Upper lobe of left lung (tissue), 6 donors: ENCODE measurements at regions not wholly inside any gene's neighbourhood (a gene's known extent, or its start where the extent isn't known, plus 50 kb on each side); places are given as distances from the start of the nearest gene placed in this dataset.
"Not testable (repeated sequence)": the region's sequence is repeated elsewhere in the genome, so short reads cannot be mapped to it uniquely, and the experiment has no call there.

Source experiments
- ATAC-seq, 2 donors: fragments of 200-7000 bp; cut with Tn5 transposase; one replicate each; pipeline ENCODE4 v1.9.1; 2022; ENCODE audit warnings: mild to moderate bottlenecking in 2 of 2, moderate library complexity in 2 of 2; ENCODE audit not compliant: low FRiP score in 2 of 2
- DNase-seq, 2 donors: peaks; one replicate each; pipeline ENCODE4 v3.0.0-alpha.2; 2019 to 2020
- H3K27ac ChIP-seq, 4 donors: fragments of 200-600 bp; sonication (generic); one replicate each; pipeline ENCODE4 v1.5.1; 2016 to 2019
- H3K27me3 ChIP-seq, 4 donors: fragments of 200-600 bp; sonication (generic); one replicate each; pipeline ENCODE4 v1.5.1; 2017 to 2019
- H3K36me3 ChIP-seq, 4 donors: fragments of 200-600 bp; sonication (generic); one replicate each; pipeline ENCODE4 v1.5.1; 2016 to 2019
- H3K4me1 ChIP-seq, 4 donors: fragments of 200-600 bp; sonication (generic); one replicate each; pipeline ENCODE4 v1.5.1; 2018 to 2019
- H3K4me3 ChIP-seq, 4 donors: fragments of 200-600 bp; sonication (generic); one replicate each; pipeline ENCODE4 v1.5.1; 2017 to 2019; ENCODE audit warnings: mild to moderate bottlenecking in 2 of 4, moderate library complexity in 1 of 4
- H3K9me3 ChIP-seq, 4 donors: fragments of 200-600 bp; sonication (generic); one replicate each; pipeline ENCODE4 v1.5.1; 2018 to 2019
- EP300 ChIP-seq, 4 donors: sonication (generic); formaldehyde crosslinking; IDR thresholded peaks; one replicate each; pipeline ENCODE4 v1.5.1; 2017; ENCODE audit warnings: antibody characterized with exemption in 4 of 4, control low read depth in 2 of 4
- POLR2A ChIP-seq, 4 donors: fragments of 450-650 bp; IDR thresholded peaks; one replicate each; pipeline ENCODE4 v1.5.1; 2016 to 2017; ENCODE audit warnings: antibody characterized with exemption in 4 of 4, mild to moderate bottlenecking in 2 of 4
- POLR2AphosphoS5 ChIP-seq, 2 donors: sonication (generic); formaldehyde crosslinking; IDR thresholded peaks; one replicate each; pipeline ENCODE4 v1.5.1; 2017; ENCODE audit warnings: antibody characterized with exemption in 2 of 2
- WGBS, 2 donors: methylation state at CpG; one replicate each; pipeline ENCODE4 v1.1.5; 2017 to 2018; 5-methylcytosine and 5-hydroxymethylcytosine counted together
- TF ChIP-seq, protein P1 (sequence below), 6 experiments: fragments of 450-650 bp in 4 of 6; fragments of 200-600 bp in 2 of 6; sonication (generic) in 2 of 6; IDR thresholded peaks; one replicate each; pipeline ENCODE4 v1.5.1; 2016 to 2019; ENCODE audit warnings: antibody characterized with exemption in 6 of 6
- donor health status: DM: no; HTN: no; CAD: no; lungs with moderate emphysema.
- donor health status: DM: no; HTN: yes; CAD: no; lungs with severe emphysema.

DNA sequence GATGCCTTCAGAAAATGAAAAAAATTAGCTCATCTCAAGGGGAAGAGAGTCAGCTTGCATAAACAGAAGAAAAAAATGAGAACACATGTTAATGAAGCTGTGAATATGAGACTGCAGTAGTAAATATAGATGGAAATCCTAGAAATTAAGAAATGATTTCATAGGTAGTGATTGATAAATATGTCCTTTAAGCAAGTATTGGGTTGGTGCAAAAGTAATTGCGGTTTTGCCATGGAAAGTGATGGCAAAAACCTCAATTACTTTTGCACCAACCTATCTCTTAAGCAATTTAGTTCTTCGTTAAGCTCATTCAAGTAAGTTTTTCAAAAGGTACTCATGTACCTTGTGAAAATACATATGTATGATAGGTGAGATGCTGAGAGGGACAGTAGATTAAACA, 400.9 kb downstream of the SH2D1A start:
- DNase-seq (no peak), ATAC-seq (no peak)
- TF ChIP-seq EP300 (IDR thresholded peaks at IDR 0.05) (no peak), POLR2AphosphoS5 (IDR thresholded peaks at IDR 0.05) (no peak), POLR2A (IDR thresholded peaks at IDR 0.05) (no peak)
- TF ChIP-seq, protein P1, sequence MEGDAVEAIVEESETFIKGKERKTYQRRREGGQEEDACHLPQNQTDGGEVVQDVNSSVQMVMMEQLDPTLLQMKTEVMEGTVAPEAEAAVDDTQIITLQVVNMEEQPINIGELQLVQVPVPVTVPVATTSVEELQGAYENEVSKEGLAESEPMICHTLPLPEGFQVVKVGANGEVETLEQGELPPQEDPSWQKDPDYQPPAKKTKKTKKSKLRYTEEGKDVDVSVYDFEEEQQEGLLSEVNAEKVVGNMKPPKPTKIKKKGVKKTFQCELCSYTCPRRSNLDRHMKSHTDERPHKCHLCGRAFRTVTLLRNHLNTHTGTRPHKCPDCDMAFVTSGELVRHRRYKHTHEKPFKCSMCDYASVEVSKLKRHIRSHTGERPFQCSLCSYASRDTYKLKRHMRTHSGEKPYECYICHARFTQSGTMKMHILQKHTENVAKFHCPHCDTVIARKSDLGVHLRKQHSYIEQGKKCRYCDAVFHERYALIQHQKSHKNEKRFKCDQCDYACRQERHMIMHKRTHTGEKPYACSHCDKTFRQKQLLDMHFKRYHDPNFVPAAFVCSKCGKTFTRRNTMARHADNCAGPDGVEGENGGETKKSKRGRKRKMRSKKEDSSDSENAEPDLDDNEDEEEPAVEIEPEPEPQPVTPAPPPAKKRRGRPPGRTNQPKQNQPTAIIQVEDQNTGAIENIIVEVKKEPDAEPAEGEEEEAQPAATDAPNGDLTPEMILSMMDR (IDR thresholded peaks at IDR 0.05), result no peak
- no peaks in the 10 kb centered on the region for H3K36me3 ChIP-seq
- H3K4me3 ChIP-seq, result no peak overlapping the region
- H3K9me3 ChIP-seq, result no peaks in the 10 kb centered on the region
- 57 to 87% methylated on average over 2 of the region's 2 CpGs for WGBS, 2 donors
- H3K27ac ChIP-seq, result no peak overlapping the region
- H3K27me3 ChIP-seq, result no peaks in the 10 kb centered on the region
- H3K4me1 ChIP-seq, result no peaks in the 10 kb centered on the region

DNA sequence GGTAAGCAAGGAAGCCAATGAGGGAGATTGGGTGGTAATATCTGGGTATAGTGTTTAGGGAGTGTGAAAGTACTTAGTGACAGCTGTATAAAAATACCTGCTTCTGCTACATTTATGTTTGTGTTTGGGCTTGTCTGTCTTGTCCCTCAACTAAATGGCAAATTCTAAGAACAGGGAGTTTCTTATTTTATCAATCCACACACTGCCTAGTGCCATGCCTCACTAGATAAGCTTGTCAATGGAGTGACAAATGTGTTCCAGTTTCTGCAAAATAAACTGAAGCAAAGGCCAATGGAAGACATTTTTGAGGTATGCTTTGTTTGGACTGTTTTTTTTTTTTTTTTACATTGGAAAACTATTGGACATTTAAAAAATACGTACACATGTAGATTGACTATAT, 418.0 kb downstream of the SH2D1A start:
- Histone ChIP-seq H3K4me3 (no peak overlapping the region), H3K27ac (no peak overlapping the region), H3K27me3 (no peaks in the 10 kb centered on the region), H3K4me1 (no peaks in the 10 kb centered on the region), H3K9me3 (no peaks in the 10 kb centered on the region), H3K36me3 (no peaks in the 10 kb centered on the region)
- no peak for ATAC-seq
- no peak for DNase-seq
- TF ChIP-seq POLR2A (IDR thresholded peaks at IDR 0.05) (no peak), POLR2AphosphoS5 (IDR thresholded peaks at IDR 0.05) (no peak), EP300 (IDR thresholded peaks at IDR 0.05) (no peak)
- TF ChIP-seq, protein P1 (IDR thresholded peaks at IDR 0.05), result no peak
- 61 to 85% methylated on average over 1 of the region's 1 CpG for WGBS, 2 donors

DNA sequence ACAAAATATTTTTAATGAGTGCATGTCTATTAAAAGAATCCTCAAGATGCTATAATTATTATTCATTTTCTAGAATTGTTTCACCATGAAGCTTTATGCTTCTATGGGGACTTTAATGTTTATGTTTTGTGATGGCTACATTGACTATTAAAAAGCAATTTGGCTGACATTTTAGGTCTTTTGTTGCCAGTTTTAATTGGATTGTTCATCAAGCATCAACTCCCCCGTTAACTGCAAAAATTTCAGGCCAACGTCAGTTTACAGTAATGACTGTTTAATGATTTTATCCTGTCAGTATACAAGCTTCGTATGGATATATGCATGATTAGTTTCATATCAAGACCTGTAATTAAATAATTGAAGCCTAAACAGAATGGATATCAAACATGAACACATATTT, 422.8 kb downstream of the SH2D1A start:
- H3K27ac ChIP-seq, result no peak overlapping the region
- H3K36me3 ChIP-seq, result no peaks in the 10 kb centered on the region
- DNase-seq (no peak), ATAC-seq (no peak)
- H3K4me3 ChIP-seq, result no peak overlapping the region
- no peaks in the 10 kb centered on the region for H3K27me3 ChIP-seq
- 60 to 71% methylated on average over 3 of the region's 3 CpGs for WGBS, 2 donors
- no peaks in the 10 kb centered on the region for H3K9me3 ChIP-seq
- no peaks in the 10 kb centered on the region for H3K4me1 ChIP-seq
- TF ChIP-seq, protein P1 (IDR thresholded peaks at IDR 0.05), result no peak
- no peak for TF ChIP-seq POLR2A (IDR thresholded peaks at IDR 0.05)
- no peak for TF ChIP-seq EP300 (IDR thresholded peaks at IDR 0.05)
- no peak for TF ChIP-seq POLR2AphosphoS5 (IDR thresholded peaks at IDR 0.05)

DNA sequence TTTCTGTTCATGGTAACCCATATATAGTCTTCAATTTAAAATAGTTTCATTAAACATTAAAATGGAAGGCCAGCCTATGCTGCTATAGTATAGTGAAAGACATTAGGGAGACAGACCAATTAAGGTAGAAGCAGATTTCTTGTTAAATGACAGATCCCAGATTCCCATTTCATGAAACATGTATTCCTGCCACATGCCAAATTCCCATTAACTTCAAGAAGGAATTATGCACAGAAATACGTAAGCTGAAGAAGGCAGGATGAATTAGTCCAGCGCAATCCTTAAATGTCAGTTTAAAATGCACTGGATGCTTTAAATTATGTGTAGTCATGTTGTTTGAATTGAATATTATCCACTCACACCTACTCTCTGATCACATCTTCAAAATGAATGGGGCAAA, 424.9 kb downstream of the SH2D1A start:
- no peaks in the 10 kb centered on the region for H3K4me1 ChIP-seq
- 86 to 92% methylated on average over 2 of the region's 2 CpGs for WGBS, 2 donors
- H3K27me3 ChIP-seq, result no peaks in the 10 kb centered on the region
- H3K27ac ChIP-seq, result no peak overlapping the region
- TF ChIP-seq, protein P1 (IDR thresholded peaks at IDR 0.05), result no peak
- TF ChIP-seq POLR2A (IDR thresholded peaks at IDR 0.05) (no peak), POLR2AphosphoS5 (IDR thresholded peaks at IDR 0.05) (no peak), EP300 (IDR thresholded peaks at IDR 0.05) (no peak)
- ATAC-seq (no peak), DNase-seq (no peak)
- no peaks in the 10 kb centered on the region for H3K36me3 ChIP-seq
- no peaks in the 10 kb centered on the region for H3K9me3 ChIP-seq
- H3K4me3 ChIP-seq, result no peak overlapping the region

DNA sequence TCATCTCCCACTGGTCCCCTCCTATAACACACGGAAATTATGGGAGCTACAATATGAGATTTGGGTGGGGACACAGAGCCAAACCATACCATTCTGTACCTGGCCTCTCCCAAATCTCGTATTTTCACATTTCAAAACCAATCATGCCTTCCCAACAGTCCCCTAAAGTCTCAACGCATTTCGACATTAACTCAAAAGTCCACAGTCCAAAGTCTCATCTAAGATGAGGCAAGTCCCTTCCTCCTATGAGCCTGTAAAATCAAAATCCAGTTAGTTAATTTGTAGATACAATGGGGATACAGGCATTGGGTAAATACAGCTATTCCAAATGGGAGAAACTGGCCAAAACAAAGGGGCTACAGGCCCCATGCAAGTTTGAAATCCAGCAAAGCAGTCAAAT, 441.9 kb downstream of the SH2D1A start:
- not testable (repeated sequence) for H3K4me1 ChIP-seq, H3K27ac ChIP-seq, H3K36me3 ChIP-seq, H3K4me3 ChIP-seq, DNase-seq, H3K27me3 ChIP-seq, ATAC-seq, H3K9me3 ChIP-seq
- 76 to 83% methylated on average over 3 to 4 of the region's 4 CpGs for WGBS, 2 donors

DNA sequence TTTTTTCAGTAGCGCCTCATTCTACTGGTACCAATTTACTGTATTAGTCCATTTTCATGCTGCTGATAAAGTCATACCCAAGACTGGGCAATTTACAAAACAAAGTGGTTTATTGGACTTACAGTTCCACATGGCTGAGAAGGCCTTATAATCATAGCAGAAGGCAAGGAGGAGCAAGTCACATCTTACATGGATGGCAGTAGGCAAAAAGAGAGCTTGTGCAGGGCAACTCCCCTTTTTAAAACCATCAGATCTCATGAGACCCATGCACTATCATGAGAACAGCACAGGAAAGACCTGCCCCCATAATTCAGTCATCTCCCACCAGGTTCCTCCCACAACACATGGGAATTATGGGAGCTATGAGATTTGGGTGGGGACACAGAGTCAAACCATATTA, 443.5 kb downstream of the SH2D1A start:
- WGBS, 2 donors, result 84 to 93% methylated on average over 1 of the region's 1 CpG
- ATAC-seq, DNase-seq, H3K9me3 ChIP-seq, H3K4me1 ChIP-seq, H3K36me3 ChIP-seq, H3K4me3 ChIP-seq, H3K27me3 ChIP-seq, H3K27ac ChIP-seq: not testable (repeated sequence)
